HG02588 (cell line): ENCODE measurements at regions not wholly inside any gene's neighbourhood (a gene's known extent, or its start where the extent isn't known, plus 50 kb on each side); places are given as distances from the start of the nearest gene placed in this dataset.

Experiments
- ATAC-seq: cut with Tn5 transposase; IDR thresholded peaks from one replicate; pipeline ENCODE4 v1.9.1; 2021; ENCODE audit warnings: mild to moderate bottlenecking, moderate library complexity; ENCODE audit not compliant: unreplicated experiment

DNA sequence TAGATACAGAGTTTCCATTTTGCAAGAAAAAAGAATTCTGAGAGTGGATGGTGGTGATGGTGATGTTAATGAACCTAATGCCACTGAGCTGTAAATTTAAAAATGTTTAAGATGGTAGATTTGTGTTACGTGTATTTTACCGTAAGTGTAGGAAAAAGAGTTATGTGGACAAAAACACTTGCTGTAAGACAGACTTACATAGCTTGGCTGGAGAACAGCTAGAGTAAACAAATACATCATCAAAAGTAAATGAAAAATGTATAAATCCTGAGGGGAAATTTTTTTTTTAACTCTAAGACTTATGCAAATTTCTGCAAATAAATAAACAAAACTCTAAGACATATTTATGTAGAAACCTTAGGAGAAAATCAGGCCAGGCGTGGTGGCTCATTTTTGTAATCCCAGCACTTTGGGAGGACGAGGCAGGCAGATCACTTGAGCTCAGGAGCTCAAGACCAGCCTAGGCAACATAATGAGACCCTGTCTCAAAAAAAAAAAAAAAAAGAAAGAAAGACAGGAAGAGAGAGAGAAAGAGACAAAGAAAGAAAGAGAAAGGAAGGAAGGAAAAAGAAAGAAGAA, 66.2 kb upstream of the CDK13 start:
- ATAC-seq: no peak

DNA sequence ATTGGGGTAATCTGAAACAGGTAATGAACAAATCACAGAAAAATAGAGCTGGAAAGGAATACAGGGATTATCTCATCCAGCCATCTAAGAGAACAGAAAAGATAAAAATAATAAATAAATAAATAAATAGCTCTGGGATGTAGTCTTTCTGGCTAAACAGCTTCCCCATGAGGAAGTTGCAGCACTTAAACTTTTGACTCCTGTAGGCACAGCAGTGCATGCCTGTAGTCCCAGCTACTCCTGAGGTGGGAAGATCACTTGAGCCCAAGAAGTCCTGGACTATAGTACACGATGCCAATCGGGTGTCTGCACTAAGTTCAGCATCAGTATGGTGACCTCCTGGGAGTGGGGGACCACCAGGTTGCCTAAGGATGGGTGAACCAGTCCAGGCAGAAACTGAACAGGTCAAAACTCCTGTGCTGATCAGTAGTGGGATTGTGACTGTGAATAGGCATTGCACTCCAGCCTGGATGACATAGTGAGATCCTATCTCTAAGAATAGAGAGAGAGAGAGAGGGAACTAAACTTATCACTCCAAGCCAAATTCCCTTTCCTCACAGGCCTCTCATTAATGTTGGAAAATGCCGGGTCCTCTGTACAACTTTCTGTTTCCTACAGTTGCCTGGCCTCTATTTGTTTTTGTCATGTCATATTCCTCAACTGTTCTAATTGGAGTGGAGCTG, 61.7 kb upstream of the CDK13 start:
- no peak for ATAC-seq

DNA sequence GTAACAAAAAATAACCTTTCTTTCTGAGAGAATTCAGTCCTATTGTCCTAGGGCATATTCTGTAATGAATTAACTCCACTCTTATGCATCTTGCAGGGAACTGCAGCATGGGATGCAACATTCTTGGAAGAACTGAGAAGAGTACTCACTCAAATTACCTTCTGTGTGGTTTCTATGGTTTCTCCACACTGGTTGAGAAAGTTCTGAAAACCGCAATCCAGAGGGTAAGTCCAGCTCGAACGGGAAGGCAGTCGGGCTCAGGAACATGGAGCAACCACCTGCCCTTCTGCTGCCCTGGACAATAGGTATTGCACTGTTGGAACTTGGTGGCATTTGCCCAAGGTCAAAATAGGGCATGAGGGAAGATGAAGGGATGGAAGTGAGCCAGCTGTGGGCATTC, 59.6 kb upstream of the CDK13 start:
- ATAC-seq: no peak

DNA sequence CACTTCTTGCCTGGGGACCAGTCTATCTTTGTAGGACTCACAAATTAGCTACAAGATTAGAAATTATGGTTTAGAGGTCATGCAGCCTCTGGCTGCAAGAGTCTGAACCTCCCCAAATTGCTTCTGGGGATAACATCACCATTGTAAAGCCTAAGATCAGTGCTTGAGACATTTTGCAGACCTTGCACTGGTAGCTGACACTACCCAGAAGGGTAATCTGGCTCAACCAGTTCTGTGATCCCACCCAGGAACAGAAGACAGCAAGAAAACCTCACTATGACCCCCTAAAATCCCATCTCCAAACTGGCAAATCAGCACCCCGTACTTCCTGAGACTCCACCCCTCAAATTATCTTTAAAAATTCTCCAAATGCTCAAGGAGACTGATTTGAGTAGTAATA, 58.2 kb upstream of the CDK13 start:
- no peak for ATAC-seq

DNA sequence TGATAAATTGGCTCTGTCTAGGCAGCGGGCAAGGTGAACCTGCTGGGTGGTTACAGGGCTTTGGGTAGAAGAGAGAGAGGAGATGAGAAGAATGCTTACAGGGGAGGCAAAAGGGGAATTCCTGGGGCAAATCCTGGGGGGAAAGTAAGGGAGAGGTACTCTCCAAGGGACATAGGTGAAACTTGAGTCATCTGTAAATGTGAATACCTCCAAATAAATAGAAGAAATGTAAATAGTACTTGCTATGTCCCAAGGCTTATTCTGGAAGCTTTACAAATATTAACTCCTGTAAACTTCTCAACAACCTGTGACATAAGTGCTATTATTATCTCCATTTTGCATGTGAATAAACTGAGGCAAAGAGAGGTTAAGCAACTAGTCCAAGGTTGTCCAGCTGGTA, 57.7 kb upstream of the CDK13 start:
- ATAC-seq: no peak

DNA sequence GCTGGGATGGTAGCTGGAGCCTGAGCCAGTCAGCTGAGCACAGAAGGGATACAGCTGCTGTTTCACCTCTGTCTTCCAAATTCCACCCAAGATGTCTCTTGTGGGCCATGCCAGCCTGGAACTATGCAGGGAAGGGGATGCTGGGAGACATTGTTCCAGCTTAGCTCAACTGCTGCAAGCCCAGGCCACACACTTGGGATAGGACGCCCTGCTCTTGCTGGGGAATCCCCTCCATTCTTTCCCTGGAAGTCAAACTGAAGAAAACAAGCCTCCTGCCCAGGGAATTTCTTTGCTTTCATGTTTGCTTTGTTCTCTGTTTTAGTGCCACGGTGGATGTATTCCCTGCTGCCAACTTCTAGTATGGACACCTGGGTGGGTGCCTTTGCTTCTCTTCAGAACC, 55.2 kb upstream of the CDK13 start:
- ATAC-seq: no peak

DNA sequence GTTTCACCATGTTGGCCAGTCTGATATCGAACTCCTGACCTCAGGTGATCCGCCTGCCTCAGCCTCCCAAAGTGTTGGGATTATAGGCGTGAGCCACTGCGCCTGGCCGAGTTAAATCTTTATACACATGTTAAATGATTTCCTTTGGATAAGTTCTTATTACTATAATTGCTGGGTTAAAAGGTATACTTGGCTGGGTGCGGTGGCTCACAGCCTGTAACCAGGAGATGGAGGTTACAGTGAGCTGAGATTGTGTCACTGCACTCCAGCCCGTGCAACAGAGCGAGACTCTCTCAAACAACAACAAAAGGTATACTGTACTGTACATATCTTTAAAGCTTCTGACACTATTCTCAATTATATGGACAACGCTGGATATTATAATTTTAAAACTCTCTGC, 53.2 kb upstream of the CDK13 start:
- ATAC-seq: no peak

DNA sequence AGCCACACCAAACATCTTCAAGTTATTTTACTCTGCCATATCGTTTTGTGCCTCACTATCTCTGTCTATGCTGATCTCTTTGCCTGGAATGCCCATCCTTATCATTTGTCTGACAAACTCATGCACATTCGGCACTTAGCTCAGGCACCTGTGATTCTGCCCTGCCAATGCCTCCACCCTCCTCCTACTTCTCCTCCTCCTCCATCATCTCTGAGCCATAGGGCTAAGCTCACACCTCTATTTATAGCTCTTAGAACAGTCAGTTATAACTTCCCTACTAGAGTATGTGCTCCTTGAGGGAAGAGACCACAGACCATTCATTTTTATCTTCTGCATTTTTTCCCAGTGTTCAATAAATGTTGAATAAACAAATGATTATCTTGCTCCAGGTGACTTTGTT, 51.2 kb upstream of the CDK13 start:
- ATAC-seq: no peak
